OCI-LY1 (cell line): ENCODE measurements at regions not wholly inside any gene's neighbourhood (a gene's known extent, or its start where the extent isn't known, plus 50 kb on each side); places are given as distances from the start of the nearest gene placed in this dataset.

Experiments used
- CTCF ChIP-seq: fragments of 200-600 bp; sonication (generic), shearing (Covaris generic); IDR thresholded peaks from 2 replicates; pipeline ENCODE4 v1.5.1; 2017; ENCODE audit warnings: mild to moderate bottlenecking, antibody characterized with exemption, low read length, moderate library complexity, mixed read lengths
- EZH2 ChIP-seq: fragments of 200-600 bp; sonication (generic), shearing (Covaris generic); IDR thresholded peaks from 2 replicates; pipeline ENCODE4 v1.8.0; 2017; ENCODE audit warnings: borderline replicate concordance, mixed run types, mild to moderate bottlenecking, antibody characterized with exemption, low read length, moderate library complexity, mixed read lengths

GRCh38 chr18:44388329-44388728, 292.4 kb upstream of the SETBP1 start:
- TF ChIP-seq CTCF (no peak), EZH2 (no peak)
